ENCODE measurements at regions not wholly inside any gene's neighbourhood (a gene's known extent, or its start where the extent isn't known, plus 50 kb on each side); places are given as distances from the start of the nearest gene placed in this dataset.

DNA sequence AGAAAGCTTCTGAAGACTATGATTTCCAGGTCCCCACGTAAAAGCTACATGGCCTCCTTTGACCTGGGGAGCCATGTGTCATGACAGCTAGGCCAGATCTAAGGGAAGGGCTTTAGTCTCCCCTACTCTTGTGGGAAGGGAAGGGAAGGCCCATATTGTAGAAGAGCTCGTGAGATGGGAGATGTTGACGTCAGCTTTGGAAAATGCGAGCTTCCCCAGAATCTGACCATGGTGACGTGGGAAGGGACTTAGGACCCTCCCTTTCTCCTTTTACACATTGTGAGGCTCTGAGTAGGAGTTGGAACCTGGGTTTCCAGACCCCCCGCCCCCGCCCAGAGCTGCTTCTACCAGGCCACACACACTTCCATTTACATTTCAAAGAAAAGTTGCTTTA is 165.5 kb downstream of the SYK start:
- TF ChIP-seq POLR2A (IDR thresholded peaks at IDR 0.05): no peak
- TF ChIP-seq, protein P1, sequence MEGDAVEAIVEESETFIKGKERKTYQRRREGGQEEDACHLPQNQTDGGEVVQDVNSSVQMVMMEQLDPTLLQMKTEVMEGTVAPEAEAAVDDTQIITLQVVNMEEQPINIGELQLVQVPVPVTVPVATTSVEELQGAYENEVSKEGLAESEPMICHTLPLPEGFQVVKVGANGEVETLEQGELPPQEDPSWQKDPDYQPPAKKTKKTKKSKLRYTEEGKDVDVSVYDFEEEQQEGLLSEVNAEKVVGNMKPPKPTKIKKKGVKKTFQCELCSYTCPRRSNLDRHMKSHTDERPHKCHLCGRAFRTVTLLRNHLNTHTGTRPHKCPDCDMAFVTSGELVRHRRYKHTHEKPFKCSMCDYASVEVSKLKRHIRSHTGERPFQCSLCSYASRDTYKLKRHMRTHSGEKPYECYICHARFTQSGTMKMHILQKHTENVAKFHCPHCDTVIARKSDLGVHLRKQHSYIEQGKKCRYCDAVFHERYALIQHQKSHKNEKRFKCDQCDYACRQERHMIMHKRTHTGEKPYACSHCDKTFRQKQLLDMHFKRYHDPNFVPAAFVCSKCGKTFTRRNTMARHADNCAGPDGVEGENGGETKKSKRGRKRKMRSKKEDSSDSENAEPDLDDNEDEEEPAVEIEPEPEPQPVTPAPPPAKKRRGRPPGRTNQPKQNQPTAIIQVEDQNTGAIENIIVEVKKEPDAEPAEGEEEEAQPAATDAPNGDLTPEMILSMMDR (IDR thresholded peaks at IDR 0.05): no peak
